Smooth muscle cell (in vitro differentiated cells): ENCODE measurements at regions not wholly inside any gene's neighbourhood (a gene's known extent, or its start where the extent isn't known, plus 50 kb on each side); places are given as distances from the start of the nearest gene placed in this dataset.

Experiments
- DNase-seq: peaks from one replicate; lab custom pipeline; 2025; ENCODE audit not compliant: unreplicated experiment; lab: John Stamatoyannopoulos, UW
- H2AFZ ChIP-seq: fragments of 200-600 bp; sonication (generic); 2 replicates; pipeline ENCODE4 v1.6.0; 2016; ENCODE audit warnings: antibody characterized with exemption, low read depth, mild to moderate bottlenecking
- H3F3A ChIP-seq: fragments of 200-600 bp; sonication (generic); 2 replicates; pipeline ENCODE4 v1.6.0; 2017; ENCODE audit warnings: antibody characterized with exemption, low read depth
- H3K27ac ChIP-seq: fragments of 200-600 bp; sonication (generic); 2 replicates; pipeline ENCODE4 v1.5.1; 2016; ENCODE audit warnings: low read depth, mild to moderate bottlenecking
- H3K27me3 ChIP-seq: fragments of 200-600 bp; sonication (generic); 2 replicates; pipeline ENCODE4 v1.6.1; 2016; ENCODE audit warnings: low read depth, mild to moderate bottlenecking
- H3K36me3 ChIP-seq: fragments of 200-600 bp; sonication (generic); 2 replicates; pipeline ENCODE4 v1.5.1; 2016; ENCODE audit warnings: low read depth
- H3K4me1 ChIP-seq: fragments of 200-600 bp; sonication (generic); 2 replicates; pipeline ENCODE4 v1.5.1; 2016; ENCODE audit warnings: low read depth
- H3K4me2 ChIP-seq: fragments of 200-600 bp; sonication (generic); 2 replicates; pipeline ENCODE4 v1.6.0; 2016; ENCODE audit warnings: mild to moderate bottlenecking
- H3K4me3 ChIP-seq: fragments of 200-600 bp; sonication (generic); 2 replicates; pipeline ENCODE4 v1.5.1; 2016; ENCODE audit warnings: mild to moderate bottlenecking
- H3K79me2 ChIP-seq: fragments of 200-600 bp; sonication (generic); 2 replicates; pipeline ENCODE4 v1.6.0; 2016; ENCODE audit warnings: low read depth, mild to moderate bottlenecking
- H3K9ac ChIP-seq: fragments of 200-600 bp; sonication (generic); 2 replicates; pipeline ENCODE4 v1.6.0; 2016; ENCODE audit warnings: low read depth
- H3K9me3 ChIP-seq: fragments of 200-600 bp; sonication (generic); replicated peaks from 2 replicates; pipeline ENCODE4 v1.5.1; 2016; ENCODE audit warnings: low read depth
- H4K20me1 ChIP-seq: fragments of 200-600 bp; sonication (generic); 2 replicates; pipeline ENCODE4 v1.6.0; 2016; ENCODE audit warnings: low read depth
- WGBS: methylation state at CpG from one replicate; pipeline ENCODE4 v1.1.7; 2016; ENCODE audit warnings: low lambda C conversion rate; 5-methylcytosine and 5-hydroxymethylcytosine counted together
- TF ChIP-seq, protein P1 (sequence below): fragments of 200-600 bp; sonication (generic); IDR thresholded peaks from 2 replicates; pipeline ENCODE4 v1.5.1; 2017; ENCODE audit warnings: borderline replicate concordance, mild to moderate bottlenecking, antibody characterized with exemption; ENCODE audit not compliant: insufficient read depth, poor library complexity, severe bottlenecking

DNA sequence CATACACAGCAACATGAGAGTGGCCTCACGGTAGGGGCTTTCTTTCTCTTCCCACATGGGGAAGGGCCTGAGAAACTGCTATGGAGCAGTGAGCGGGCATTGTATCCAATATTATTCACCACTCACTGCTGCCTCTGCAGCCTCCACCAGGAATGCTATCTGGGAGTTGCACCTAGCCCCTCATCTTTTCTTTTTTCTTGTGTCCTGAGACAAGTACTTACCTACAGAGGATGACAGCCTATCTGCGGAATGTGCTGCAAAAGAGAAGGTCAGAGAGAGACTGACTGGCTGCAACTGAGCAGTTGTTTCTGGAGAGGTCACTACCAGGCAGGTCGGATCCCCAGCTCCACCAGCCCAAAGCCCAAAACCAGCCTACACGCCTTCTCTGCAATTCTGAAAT is 52.1 kb upstream of the HTATIP2 start:
- DNase-seq: no peak
- Histone ChIP-seq H3K79me2 (no peaks in the 10 kb centered on the region), H3K9ac (no peak overlapping the region), H3K27me3 (peaks cover 24% of the 10 kb centered on the region), H3K4me3 (no peak overlapping the region), H2AFZ (no peak overlapping the region), H3K36me3 (no peaks in the 10 kb centered on the region), H3K27ac (no peak overlapping the region), H3K4me2 (no peak overlapping the region), H3K9me3 (no peaks in the 10 kb centered on the region), H3K4me1 (peaks cover 41% of the 10 kb centered on the region), H4K20me1 (no peaks in the 10 kb centered on the region), H3F3A (no peaks in the 10 kb centered on the region)
- TF ChIP-seq, protein P1, sequence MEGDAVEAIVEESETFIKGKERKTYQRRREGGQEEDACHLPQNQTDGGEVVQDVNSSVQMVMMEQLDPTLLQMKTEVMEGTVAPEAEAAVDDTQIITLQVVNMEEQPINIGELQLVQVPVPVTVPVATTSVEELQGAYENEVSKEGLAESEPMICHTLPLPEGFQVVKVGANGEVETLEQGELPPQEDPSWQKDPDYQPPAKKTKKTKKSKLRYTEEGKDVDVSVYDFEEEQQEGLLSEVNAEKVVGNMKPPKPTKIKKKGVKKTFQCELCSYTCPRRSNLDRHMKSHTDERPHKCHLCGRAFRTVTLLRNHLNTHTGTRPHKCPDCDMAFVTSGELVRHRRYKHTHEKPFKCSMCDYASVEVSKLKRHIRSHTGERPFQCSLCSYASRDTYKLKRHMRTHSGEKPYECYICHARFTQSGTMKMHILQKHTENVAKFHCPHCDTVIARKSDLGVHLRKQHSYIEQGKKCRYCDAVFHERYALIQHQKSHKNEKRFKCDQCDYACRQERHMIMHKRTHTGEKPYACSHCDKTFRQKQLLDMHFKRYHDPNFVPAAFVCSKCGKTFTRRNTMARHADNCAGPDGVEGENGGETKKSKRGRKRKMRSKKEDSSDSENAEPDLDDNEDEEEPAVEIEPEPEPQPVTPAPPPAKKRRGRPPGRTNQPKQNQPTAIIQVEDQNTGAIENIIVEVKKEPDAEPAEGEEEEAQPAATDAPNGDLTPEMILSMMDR: no peak
- WGBS: 89% methylated on average over 5 of the region's 5 CpGs

DNA sequence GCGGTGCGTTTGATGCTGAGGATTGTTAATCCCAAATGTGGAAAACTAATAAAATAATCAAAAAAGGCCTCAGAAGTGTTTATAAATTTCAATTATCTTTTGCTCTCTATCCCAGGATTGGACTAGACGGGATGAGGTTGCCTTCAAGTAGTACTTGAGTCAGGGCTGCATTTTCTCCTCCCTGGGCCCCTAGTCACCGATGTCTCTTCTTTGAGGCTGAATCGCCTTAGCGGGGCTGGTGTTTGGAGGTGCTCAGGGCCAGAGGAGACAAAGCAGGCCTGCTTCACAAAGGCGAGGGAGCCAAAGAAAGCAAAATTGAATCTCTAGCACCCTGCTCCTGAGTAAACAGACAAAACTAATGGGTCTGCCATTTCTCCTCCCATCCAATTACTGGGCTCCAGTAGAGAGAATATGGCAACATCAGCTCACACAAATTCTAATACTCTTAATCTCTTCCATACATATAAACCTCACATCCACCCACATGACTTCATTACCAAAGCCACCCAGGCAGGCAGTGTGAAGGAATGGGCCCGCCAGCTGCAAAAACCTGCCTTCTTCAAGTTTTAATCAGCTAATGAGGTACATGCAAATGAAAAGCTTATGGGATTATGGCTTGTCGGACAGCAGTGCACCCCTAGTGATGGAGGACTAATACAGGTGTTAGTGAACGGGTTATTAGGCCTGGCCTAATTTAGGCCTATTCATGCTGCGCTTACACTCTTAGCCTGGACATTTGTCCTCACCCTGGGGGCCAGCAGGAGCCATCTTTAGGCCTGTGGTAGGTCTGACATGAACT is 52.7 kb upstream of the HTATIP2 start:
- Histone ChIP-seq H3K27me3 (peaks cover 31% of the 10 kb centered on the region), H3K4me3 (no peak overlapping the region), H3K79me2 (no peaks in the 10 kb centered on the region), H2AFZ (no peak overlapping the region), H3K36me3 (no peaks in the 10 kb centered on the region), H3F3A (no peaks in the 10 kb centered on the region), H3K27ac (no peak overlapping the region), H3K9me3 (no peaks in the 10 kb centered on the region), H3K4me1 (peaks cover 41% of the 10 kb centered on the region), H4K20me1 (no peaks in the 10 kb centered on the region), H3K9ac (no peak overlapping the region), H3K4me2 (no peak overlapping the region)
- no peak for DNase-seq
- TF ChIP-seq, protein P1: no peak
- WGBS: 82% methylated on average over 11 of the region's 11 CpGs

DNA sequence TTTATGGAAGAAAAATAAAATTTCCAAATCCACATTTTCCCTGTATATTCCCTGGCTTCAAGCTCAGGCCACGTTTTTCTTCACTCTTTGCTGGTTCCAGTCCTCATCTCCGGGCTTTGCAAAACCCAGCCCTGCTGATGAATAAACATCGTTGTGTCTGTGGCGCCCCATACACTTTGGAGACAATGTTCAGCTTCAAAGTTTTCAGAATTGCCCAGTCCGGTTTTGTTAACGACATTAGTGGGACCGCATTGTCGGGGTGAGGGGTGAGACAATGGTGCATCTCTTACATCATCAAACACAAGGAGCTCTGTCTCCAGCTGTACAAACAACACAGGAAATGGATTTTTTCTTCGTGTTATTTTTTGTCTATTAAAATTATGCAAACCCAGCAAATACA is 53.4 kb upstream of the HTATIP2 start:
- H2AFZ ChIP-seq: no peak overlapping the region
- H3K9ac ChIP-seq: no peak overlapping the region
- TF ChIP-seq, protein P1: no peak
- no peaks in the 10 kb centered on the region for H3F3A ChIP-seq
- no peak overlapping the region for H3K4me2 ChIP-seq
- H3K27me3 ChIP-seq: peaks cover 37% of the 10 kb centered on the region
- WGBS: 71% methylated on average over 9 of the region's 9 CpGs
- H3K9me3 ChIP-seq: no peaks in the 10 kb centered on the region
- no peak for DNase-seq
- no peaks in the 10 kb centered on the region for H3K79me2 ChIP-seq
- H3K4me1 ChIP-seq: peaks cover 41% of the 10 kb centered on the region
- no peaks in the 10 kb centered on the region for H3K36me3 ChIP-seq
- no peak overlapping the region for H3K4me3 ChIP-seq
- no peaks in the 10 kb centered on the region for H4K20me1 ChIP-seq
- H3K27ac ChIP-seq: no peak overlapping the region
